HG03066 (cell line): ENCODE measurements at regions not wholly inside any gene's neighbourhood (a gene's known extent, or its start where the extent isn't known, plus 50 kb on each side); places are given as distances from the start of the nearest gene placed in this dataset.

Experiments
- ATAC-seq: cut with Tn5 transposase; IDR thresholded peaks from one replicate; pipeline ENCODE4 v1.9.1; 2021; ENCODE audit warnings: low read depth; ENCODE audit not compliant: unreplicated experiment

DNA sequence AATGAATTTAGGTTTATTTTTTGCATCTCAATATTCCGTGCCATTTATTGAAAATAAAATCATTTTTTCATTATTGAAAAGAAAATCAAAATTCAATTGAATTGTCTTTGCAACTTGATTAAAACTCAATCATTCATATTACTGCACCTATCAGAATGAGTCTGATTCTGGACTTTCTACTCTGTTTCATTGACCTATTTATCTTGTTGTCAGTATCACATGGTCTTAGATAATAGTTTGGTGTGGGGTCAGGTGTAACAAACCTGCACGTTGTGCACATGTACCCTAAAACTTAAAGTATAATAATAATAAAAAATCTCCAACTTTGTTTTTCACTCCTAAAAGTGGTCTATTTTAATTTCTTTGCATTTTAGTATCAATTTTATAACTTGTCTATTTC, 422.9 kb downstream of the RAD51AP2 start:
- ATAC-seq = no peak

GRCh38 chr2:17093712-17094111, 424.5 kb downstream of the RAD51AP2 start:
- no peak for ATAC-seq

GRCh38 chr2:17086990-17087389, 421.4 kb upstream of the CYRIA start:
- ATAC-seq = no peak

GRCh38 chr2:17085546-17086202, 420.0 kb upstream of the CYRIA start:
- ATAC-seq = no peak

DNA sequence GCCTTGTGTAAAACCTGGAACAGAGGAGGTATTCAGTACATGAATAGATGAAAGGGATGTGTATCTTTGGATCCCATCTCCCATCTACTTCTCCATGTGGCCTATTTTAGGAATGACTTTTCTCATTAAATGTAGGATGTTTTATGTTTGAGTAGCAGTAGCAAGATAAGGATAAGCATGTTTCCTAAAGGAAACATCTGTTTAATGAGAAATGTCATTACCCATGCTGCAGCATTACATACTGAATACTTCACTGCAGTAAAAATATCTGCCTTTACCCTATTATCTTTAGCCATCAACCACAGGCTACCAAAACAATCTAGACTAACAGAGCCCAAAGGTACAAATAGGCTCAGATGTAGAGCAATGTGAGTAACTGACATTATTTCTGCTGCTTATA, 419.2 kb upstream of the CYRIA start:
- no peak for ATAC-seq

GRCh38 chr2:17083902-17084301, 418.3 kb upstream of the CYRIA start:
- ATAC-seq = no peak

GRCh38 chr2:17079262-17079661, 413.6 kb upstream of the CYRIA start:
- no peak for ATAC-seq

DNA sequence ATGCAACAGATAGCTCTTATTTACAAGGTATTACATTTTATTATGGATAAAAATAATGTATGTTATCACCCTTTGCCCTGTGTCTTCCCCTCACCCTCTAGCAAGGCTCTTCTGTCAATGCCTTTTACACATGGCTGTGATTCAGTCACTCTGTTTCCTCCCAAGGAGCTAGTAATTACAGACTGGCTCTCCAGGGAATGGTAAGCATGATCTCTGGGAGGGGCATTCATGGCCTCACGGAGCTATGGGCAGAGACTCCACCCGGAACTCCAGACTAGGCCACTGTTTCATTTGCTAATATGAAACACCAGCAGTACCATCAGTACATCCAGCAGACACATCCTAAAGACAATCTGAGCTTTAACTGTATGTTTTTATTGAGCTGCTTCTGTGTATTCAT, 410.9 kb upstream of the CYRIA start:
- ATAC-seq = no peak

DNA sequence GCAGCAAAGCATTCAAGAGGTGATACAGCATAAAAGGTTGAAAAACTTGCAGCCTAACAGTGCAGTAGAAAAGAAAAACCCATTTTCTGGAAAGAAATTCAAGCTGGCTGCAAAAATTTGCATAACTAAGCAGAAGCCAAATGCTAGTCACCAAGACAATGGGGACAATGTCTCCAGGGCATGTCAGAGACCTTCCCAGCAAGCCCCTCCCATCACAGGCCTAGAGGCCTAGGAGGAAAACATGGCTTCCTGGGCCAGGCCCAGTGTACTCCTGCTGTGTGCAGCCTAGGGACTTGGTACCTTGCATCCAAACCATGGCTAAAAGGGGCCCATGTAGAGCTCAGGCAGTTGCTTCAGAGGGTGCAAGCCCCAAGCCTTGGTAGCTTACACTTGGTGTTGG, 405.1 kb upstream of the CYRIA start:
- ATAC-seq = no peak

- ATAC-seq = no peak
These were observed 403.9 kb upstream of the CYRIA start for GRCh38 chr2:17069564-17069963.

- no peak for ATAC-seq
These were observed 402.4 kb upstream of the CYRIA start for GRCh38 chr2:17068021-17068420.

DNA sequence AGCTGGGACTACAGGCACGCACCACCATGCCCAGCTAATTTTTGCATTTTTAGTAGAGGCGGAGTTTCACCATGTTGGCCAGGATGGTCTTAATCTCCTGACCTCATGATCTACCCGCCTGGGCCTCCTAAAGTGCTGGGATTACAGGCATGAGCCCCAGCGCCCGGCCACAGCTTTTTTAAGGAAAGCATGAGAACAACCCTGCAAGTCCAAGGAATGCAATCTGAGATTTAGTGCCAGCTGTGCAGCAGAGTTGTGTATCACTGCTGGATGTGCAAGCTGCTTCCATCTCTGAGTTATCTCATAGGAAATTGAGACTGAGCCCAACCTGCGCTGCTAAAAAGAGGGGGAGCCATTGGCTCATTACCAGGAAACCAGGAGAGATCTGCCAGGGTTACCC, 399.9 kb upstream of the CYRIA start:
- no peak for ATAC-seq

DNA sequence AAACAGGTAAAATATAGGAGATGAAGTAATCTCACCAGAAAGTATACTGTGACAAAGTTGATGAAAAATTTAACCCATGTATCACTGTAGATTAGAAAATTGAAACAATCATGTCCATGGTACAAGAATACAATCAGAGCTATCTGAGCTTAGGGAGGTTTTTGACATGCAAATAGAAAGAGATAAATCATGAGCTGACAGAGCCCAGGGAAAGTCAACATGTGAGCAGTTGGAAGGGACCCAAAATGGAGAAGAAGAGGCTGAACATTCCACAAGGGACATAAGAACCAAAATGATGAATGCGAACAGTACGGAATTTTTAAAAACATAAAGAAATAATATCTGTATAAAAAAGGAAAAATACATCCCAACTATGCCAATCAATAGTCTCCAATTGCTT, 395.4 kb upstream of the CYRIA start:
- no peak for ATAC-seq

DNA sequence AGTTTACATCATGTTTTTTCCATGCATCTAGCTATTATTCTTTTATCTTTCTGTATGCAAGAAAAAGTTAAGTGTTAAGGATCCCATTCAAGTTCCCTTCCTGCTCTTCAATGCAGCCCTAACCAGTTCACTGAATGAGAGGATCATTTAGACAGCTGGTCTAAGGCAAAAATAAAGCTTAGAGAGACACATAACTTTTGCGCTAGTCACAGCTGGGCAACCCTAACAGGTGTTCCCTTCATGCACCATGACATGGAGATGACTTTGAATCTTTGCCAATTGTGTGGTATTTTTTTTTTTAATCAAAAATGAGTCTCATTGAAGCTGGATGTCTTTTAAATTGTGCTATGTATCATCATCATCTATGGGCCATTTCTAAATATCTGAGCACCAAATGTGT, 393.8 kb upstream of the CYRIA start:
- ATAC-seq = no peak

GRCh38 chr2:17058772-17059402, 393.3 kb upstream of the CYRIA start:
- ATAC-seq = no peak

DNA sequence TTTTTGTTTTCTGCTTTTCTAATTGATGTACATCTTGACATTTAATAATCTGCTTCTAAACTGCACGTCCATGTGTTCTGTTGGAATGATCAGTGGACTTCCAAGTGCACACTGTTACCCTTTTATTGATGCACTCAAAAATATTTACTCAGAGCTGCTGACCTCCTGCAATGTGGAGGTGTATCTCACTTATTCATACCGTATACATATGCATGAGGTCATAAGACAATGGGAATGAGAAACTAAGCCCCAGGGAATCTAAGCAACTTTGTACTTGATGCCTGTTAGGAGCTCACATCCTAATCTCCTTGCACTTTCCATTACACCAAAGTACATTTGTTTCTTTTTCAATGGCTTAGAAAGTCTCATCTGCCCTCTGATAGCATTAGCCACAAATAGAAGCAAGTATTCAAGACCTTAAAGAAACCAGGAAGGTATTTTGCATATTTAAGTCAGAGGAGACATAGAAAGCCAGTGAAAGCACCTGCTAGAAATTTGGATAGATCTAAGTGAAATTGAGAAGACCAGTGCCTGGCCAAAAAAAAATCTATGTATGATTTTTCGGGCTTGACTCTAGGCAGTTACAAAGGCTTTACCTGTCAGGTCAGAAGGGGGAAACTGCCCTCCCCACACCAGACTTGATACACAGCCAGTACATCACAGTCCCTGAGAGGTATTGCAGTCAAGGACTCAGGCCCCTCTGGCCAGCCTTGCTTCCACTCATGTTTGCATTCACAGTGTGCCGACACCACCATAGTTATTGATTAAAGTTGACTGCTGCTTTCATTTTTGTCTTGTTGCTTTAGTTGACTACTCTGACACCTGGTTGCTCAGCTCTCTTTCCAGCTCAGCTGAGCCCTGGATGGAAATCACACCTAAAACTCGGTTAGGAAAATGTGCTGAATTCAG, 391.7 kb upstream of the CYRIA start:
- peak; percentile 64 for ATAC-seq

DNA sequence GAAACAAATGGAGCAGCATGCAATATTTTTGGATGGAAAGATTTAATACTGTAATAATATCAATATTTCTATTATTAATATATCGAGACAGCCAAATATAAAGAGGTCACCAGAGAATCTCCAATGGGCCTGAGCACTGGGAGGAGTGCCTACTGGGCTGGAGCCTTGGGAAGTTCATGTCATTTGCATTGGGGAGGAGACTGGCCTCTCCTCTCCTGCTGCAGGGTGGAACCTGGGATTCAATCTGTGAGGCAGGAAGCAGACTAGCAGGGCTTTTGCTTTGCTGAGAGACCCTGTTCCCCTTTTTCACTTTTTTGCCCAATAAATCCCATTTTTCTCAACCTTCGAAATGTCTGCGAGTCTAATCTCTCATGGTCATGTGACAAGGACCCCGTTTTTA, 390.6 kb upstream of the CYRIA start:
- no peak for ATAC-seq

DNA sequence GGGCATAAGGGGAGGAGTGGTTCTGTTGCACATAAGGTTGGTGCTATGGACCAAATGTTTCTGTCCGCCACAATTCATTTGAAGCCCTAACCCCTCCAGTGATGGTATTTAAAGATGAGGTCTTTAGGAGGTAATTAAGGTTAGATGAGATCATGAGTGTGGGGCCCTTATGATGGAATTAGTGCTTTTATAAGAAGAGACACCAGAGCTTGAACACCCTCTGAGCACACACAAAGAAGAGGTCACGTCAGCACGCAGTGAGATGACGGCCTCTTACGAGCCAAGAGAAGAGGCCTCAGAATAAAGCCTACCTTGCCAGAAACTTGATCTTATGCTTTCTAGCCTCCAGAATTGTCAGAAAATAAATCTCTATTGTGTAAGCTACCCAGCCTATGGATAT, 386.4 kb upstream of the CYRIA start:
- no peak for ATAC-seq

GRCh38 chr2:17051538-17051937, 385.9 kb upstream of the CYRIA start:
- ATAC-seq = no peak

DNA sequence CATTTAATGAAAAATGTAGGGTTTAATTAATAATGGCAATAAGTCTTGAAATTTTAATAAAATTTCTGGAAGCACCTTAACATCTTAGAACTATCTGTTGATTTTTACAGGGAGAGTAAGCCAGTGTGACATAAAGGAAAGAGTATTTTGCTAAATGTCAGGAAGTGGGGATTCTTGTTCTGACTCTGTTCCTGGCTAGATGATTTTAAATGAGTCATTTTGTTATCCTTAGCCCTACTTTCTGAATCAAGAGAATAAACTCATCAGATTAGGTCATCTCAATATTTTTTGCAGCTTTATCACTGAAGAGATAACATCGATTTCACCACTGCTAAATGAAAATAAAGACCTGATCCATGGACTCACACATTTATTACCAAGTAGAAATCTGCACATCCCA, 377.5 kb upstream of the CYRIA start:
- ATAC-seq = no peak

- ATAC-seq = no peak
These were observed 370.7 kb upstream of the CYRIA start for GRCh38 chr2:17036361-17036760.

DNA sequence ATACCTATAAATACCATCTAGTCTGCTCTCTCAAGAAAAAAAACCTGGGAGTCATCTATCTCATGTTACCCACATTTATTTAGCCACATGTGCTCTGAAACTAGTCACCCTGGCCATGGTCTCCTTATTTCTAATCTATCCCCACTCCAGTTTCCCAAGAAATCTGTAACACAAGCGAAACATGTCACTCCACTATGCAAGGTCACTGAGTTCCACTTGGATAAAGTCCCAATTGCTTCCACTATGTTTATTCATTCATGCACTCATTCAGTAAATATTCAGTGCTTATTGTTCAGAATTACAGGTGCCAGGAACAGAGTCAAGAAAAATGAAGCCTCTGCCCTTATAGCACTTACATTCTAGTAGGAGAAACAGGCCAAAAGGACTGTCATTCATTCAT, 369.4 kb upstream of the CYRIA start:
- ATAC-seq = no peak
